ENCODE measurements at regions not wholly inside any gene's neighbourhood (a gene's known extent, or its start where the extent isn't known, plus 50 kb on each side); places are given as distances from the start of the nearest gene placed in this dataset.
"Not testable (repeated sequence)": the region's sequence is repeated elsewhere in the genome, so short reads cannot be mapped to it uniquely, and the experiment has no call there.

GRCh38 chr9:21709464-21710058 is 92.9 kb upstream of the MTAP start:
- H3K36me3 Mint-ChIP-seq (ENCODE audit: unreplicated experiment): no peaks in the 10 kb centered on the region
- peak; percentile 74 for TF ChIP-seq CTCF (IDR thresholded peaks at IDR 0.05)
- H3K4me3 Mint-ChIP-seq (ENCODE audit: unreplicated experiment): no peak overlapping the region
- no peaks in the 10 kb centered on the region for H3K9me3 Mint-ChIP-seq (ENCODE audit: unreplicated experiment)
- no peak for DNase-seq (ENCODE audit: extremely low spot score, unreplicated experiment)
- peaks cover 4% of the 10 kb centered on the region for H3K4me1 Mint-ChIP-seq (ENCODE audit: unreplicated experiment)
- H3K27ac Mint-ChIP-seq (ENCODE audit: unreplicated experiment): no peak overlapping the region
- H3K27me3 Mint-ChIP-seq (ENCODE audit: unreplicated experiment): peaks cover 11% of the 10 kb centered on the region

GRCh38 chr9:21710548-21711191 is 91.8 kb upstream of the MTAP start:
- H3K36me3 Mint-ChIP-seq (ENCODE audit: unreplicated experiment): no peaks in the 10 kb centered on the region
- H3K4me3 Mint-ChIP-seq (ENCODE audit: unreplicated experiment): no peak overlapping the region
- TF ChIP-seq CTCF (IDR thresholded peaks at IDR 0.05): no peak
- H3K9me3 Mint-ChIP-seq (ENCODE audit: unreplicated experiment): no peaks in the 10 kb centered on the region
- H3K27me3 Mint-ChIP-seq (ENCODE audit: unreplicated experiment): peaks cover 11% of the 10 kb centered on the region
- DNase-seq (ENCODE audit: extremely low spot score, unreplicated experiment): no peak
- H3K4me1 Mint-ChIP-seq (ENCODE audit: unreplicated experiment): peaks cover 4% of the 10 kb centered on the region
- no peak overlapping the region for H3K27ac Mint-ChIP-seq (ENCODE audit: unreplicated experiment)

- Mint-ChIP-seq H3K27me3 (ENCODE audit: unreplicated experiment) (peaks cover 14% of the 10 kb centered on the region), H3K4me3 (ENCODE audit: unreplicated experiment) (no peak overlapping the region), H3K9me3 (ENCODE audit: unreplicated experiment) (no peaks in the 10 kb centered on the region), H3K27ac (ENCODE audit: unreplicated experiment) (no peak overlapping the region), H3K36me3 (ENCODE audit: unreplicated experiment) (no peaks in the 10 kb centered on the region), H3K4me1 (ENCODE audit: unreplicated experiment) (peaks cover 4% of the 10 kb centered on the region)
- no peak for TF ChIP-seq CTCF (IDR thresholded peaks at IDR 0.05)
- DNase-seq (ENCODE audit: extremely low spot score, unreplicated experiment): no peak
Observed at GRCh38 chr9:21711504-21711903, 90.9 kb upstream of the MTAP start.

- Mint-ChIP-seq H3K27ac (ENCODE audit: unreplicated experiment) (no peak overlapping the region), H3K36me3 (ENCODE audit: unreplicated experiment) (no peaks in the 10 kb centered on the region), H3K4me3 (ENCODE audit: unreplicated experiment) (no peak overlapping the region), H3K27me3 (ENCODE audit: unreplicated experiment) (peaks cover 39% of the 10 kb centered on the region), H3K4me1 (ENCODE audit: unreplicated experiment) (peaks cover 4% of the 10 kb centered on the region), H3K9me3 (ENCODE audit: unreplicated experiment) (no peaks in the 10 kb centered on the region)
- no peak for TF ChIP-seq CTCF (IDR thresholded peaks at IDR 0.05)
- no peak for DNase-seq (ENCODE audit: extremely low spot score, unreplicated experiment)
Observed at GRCh38 chr9:21715408-21715807, 87.0 kb upstream of the MTAP start.

GRCh38 chr9:21720758-21721157 is 81.7 kb upstream of the MTAP start:
- H3K4me3 Mint-ChIP-seq (ENCODE audit: unreplicated experiment): no peak overlapping the region
- H3K27me3 Mint-ChIP-seq (ENCODE audit: unreplicated experiment): peaks cover 64% of the 10 kb centered on the region
- DNase-seq (ENCODE audit: extremely low spot score, unreplicated experiment): no peak
- H3K4me1 Mint-ChIP-seq (ENCODE audit: unreplicated experiment): no peaks in the 10 kb centered on the region
- H3K27ac Mint-ChIP-seq (ENCODE audit: unreplicated experiment): no peak overlapping the region
- H3K9me3 Mint-ChIP-seq (ENCODE audit: unreplicated experiment): no peaks in the 10 kb centered on the region
- H3K36me3 Mint-ChIP-seq (ENCODE audit: unreplicated experiment): no peaks in the 10 kb centered on the region
- TF ChIP-seq CTCF (IDR thresholded peaks at IDR 0.05): no peak

GRCh38 chr9:21727411-21727810 is 75.0 kb upstream of the MTAP start:
- H3K27ac Mint-ChIP-seq (ENCODE audit: unreplicated experiment); DNase-seq (ENCODE audit: extremely low spot score, unreplicated experiment); H3K9me3 Mint-ChIP-seq (ENCODE audit: unreplicated experiment); H3K4me1 Mint-ChIP-seq (ENCODE audit: unreplicated experiment); H3K4me3 Mint-ChIP-seq (ENCODE audit: unreplicated experiment); H3K36me3 Mint-ChIP-seq (ENCODE audit: unreplicated experiment): not testable (repeated sequence)
- peaks cover 50% of the 10 kb centered on the region for H3K27me3 Mint-ChIP-seq (ENCODE audit: unreplicated experiment)
